SK-N-SH treated with all-trans-retinoic acid at 6 μM for 48 hours (cell line): ENCODE measurements at regions not wholly inside any gene's neighbourhood (a gene's known extent, or its start where the extent isn't known, plus 50 kb on each side); places are given as distances from the start of the nearest gene placed in this dataset.

ENCODE experiments used
- ARNTL ChIP-seq: fragments of 450-650 bp; formaldehyde crosslinking; IDR thresholded peaks from 2 replicates; pipeline ENCODE4 v1.5.0; 2020; ENCODE audit warnings: low read depth, mild to moderate bottlenecking, moderate library complexity, borderline replicate concordance
- BACH2 ChIP-seq: fragments of 250-450 bp; sonication (Bioruptor Pico); IDR thresholded peaks from 2 replicates; pipeline ENCODE4 v1.9.0; 2021; ENCODE audit warnings: mild to moderate bottlenecking, borderline replicate concordance
- CSDC2 ChIP-seq: fragments of 250-450 bp; sonication (Bioruptor Pico); IDR thresholded peaks from 2 replicates; pipeline ENCODE4 v1.5.0; 2020; ENCODE audit warnings: mild to moderate bottlenecking, moderate library complexity
- ESRRG ChIP-seq: fragments of 250-450 bp; sonication (Bioruptor Pico); IDR thresholded peaks from 2 replicates; pipeline ENCODE4 v1.6.1; 2021; ENCODE audit warnings: mild to moderate bottlenecking
- PATZ1 ChIP-seq: fragments of 250-450 bp; sonication (Bioruptor Pico); IDR thresholded peaks from 2 replicates; pipeline ENCODE4 v1.8.0; 2020; ENCODE audit warnings: mild to moderate bottlenecking, moderate library complexity, borderline replicate concordance
- POU6F1 ChIP-seq: fragments of 250-450 bp; sonication (Bioruptor Pico); IDR thresholded peaks from 2 replicates; pipeline ENCODE4 v1.8.0; 2021; ENCODE audit warnings: low read depth, mild to moderate bottlenecking, moderate library complexity, borderline replicate concordance
- RARB ChIP-seq: fragments of 250-450 bp; sonication (Bioruptor Pico); IDR thresholded peaks from 2 replicates; pipeline ENCODE4 v1.8.0; 2021; ENCODE audit warnings: mild to moderate bottlenecking, moderate library complexity
- SNAI2 ChIP-seq: fragments of 250-450 bp; sonication (Bioruptor Pico); IDR thresholded peaks from 2 replicates; pipeline ENCODE4 v1.5.0; 2020; ENCODE audit warnings: mild to moderate bottlenecking, moderate library complexity
- TOX ChIP-seq: fragments of 250-450 bp; sonication (Bioruptor Pico); IDR thresholded peaks from 2 replicates; pipeline ENCODE4 v1.8.0; 2021; ENCODE audit warnings: mild to moderate bottlenecking, moderate library complexity, borderline replicate concordance
- ZFP30 ChIP-seq: fragments of 450-650 bp; formaldehyde crosslinking; IDR thresholded peaks from 2 replicates; pipeline ENCODE4 v1.5.0; 2022; ENCODE audit warnings: mild to moderate bottlenecking, moderate library complexity
- ZNF565 ChIP-seq: fragments of 450-650 bp; formaldehyde crosslinking; conservative IDR thresholded peaks from 2 replicates; pipeline ENCODE4 v1.5.0; 2020; ENCODE audit warnings: low read depth, mild to moderate bottlenecking, moderate library complexity
- ZNF8 ChIP-seq: fragments of 450-650 bp; formaldehyde crosslinking; IDR thresholded peaks from 2 replicates; pipeline ENCODE4 v1.5.0; 2020; ENCODE audit warnings: mild to moderate bottlenecking, moderate library complexity
- TF ChIP-seq, protein P1 (sequence below): fragments of 250-450 bp; sonication (Bioruptor Pico); IDR thresholded peaks from 2 replicates; pipeline ENCODE4 v1.5.1; 2020; ENCODE audit warnings: low read depth, mild to moderate bottlenecking, moderate library complexity

DNA sequence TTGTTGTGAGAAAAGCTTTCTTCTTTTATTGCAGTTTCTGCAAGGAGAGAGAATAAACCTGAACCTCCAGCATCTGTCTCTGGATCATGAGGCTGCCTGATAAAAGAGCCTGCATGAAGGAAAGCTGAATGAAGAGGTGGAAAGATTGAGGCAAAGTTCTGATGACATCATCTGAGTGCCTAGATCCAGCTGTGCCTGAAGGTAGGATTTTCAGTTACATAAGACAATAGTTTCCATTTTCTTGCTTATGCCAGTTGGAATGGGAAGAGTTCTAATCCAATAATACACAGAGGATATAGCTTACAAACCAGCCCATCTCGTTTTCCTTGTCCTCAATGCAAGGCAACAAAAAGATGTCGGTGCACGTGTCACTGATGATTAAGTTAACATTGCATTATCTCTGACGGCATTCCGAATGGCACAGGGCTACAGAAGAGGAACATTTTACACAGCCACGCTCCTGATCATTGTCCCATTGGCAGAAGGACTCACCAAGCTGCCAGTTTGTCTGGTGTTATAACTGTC, 105.5 kb upstream of the ERCC6L2 start:
- TF ChIP-seq SNAI2 (CRISPR knock-in tag) (no peak), PATZ1 (CRISPR knock-in tag) (no peak), ESRRG (CRISPR knock-in tag) (no peak), RARB (CRISPR knock-in tag) (no peak), BACH2 (CRISPR knock-in tag) (no peak), ZNF565 (CRISPR knock-in tag) (no peak), CSDC2 (CRISPR knock-in tag) (no peak), ZNF8 (CRISPR knock-in tag) (no peak), ARNTL (CRISPR knock-in tag) (no peak), ZFP30 (CRISPR knock-in tag) (no peak), POU6F1 (no peak), TOX (CRISPR knock-in tag) (no peak)
- TF ChIP-seq, protein P1, sequence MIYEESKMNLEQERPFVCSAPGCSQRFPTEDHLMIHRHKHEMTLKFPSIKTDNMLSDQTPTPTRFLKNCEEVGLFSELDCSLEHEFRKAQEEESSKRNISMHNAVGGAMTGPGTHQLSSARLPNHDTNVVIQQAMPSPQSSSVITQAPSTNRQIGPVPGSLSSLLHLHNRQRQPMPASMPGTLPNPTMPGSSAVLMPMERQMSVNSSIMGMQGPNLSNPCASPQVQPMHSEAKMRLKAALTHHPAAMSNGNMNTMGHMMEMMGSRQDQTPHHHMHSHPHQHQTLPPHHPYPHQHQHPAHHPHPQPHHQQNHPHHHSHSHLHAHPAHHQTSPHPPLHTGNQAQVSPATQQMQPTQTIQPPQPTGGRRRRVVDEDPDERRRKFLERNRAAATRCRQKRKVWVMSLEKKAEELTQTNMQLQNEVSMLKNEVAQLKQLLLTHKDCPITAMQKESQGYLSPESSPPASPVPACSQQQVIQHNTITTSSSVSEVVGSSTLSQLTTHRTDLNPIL (CRISPR knock-in tag): no peak
